HuH-7.5 (cell line): ENCODE measurements at regions not wholly inside any gene's neighbourhood (a gene's known extent, or its start where the extent isn't known, plus 50 kb on each side); places are given as distances from the start of the nearest gene placed in this dataset.

Source experiments
- DNase-seq: peaks from one replicate; pipeline ENCODE4 v3.0.0; 2011; ENCODE audit warnings: low spot score

- no peak for DNase-seq
Observed at GRCh38 chr4:81667539-81667938, 195.8 kb upstream of the RASGEF1B start.

- no peak for DNase-seq
Observed at GRCh38 chr4:81666491-81666890, 194.8 kb upstream of the RASGEF1B start.

GRCh38 chr4:81665649-81666048 lies 193.9 kb upstream of the RASGEF1B start:
- no peak for DNase-seq

- no peak for DNase-seq
Observed at GRCh38 chr4:81665045-81665444, 193.3 kb upstream of the RASGEF1B start.

GRCh38 chr4:81664079-81664478 lies 192.4 kb upstream of the RASGEF1B start:
- no peak for DNase-seq

- DNase-seq, result no peak
Observed at GRCh38 chr4:81663368-81663767, 191.7 kb upstream of the RASGEF1B start.

- no peak for DNase-seq
Observed at GRCh38 chr4:81659051-81659450, 187.3 kb upstream of the RASGEF1B start.

GRCh38 chr4:81652069-81652478 lies 180.4 kb upstream of the RASGEF1B start:
- no peak for DNase-seq

- no peak for DNase-seq
Observed at GRCh38 chr4:81651243-81651899, 179.7 kb upstream of the RASGEF1B start.

GRCh38 chr4:81650606-81651242 lies 179.0 kb upstream of the RASGEF1B start:
- no peak for DNase-seq

GRCh38 chr4:81648576-81649275 lies 177.0 kb upstream of the RASGEF1B start:
- DNase-seq, result no peak

- DNase-seq, result no peak
Observed at GRCh38 chr4:81647388-81647787, 175.7 kb upstream of the RASGEF1B start.

- DNase-seq, result no peak
Observed at GRCh38 chr4:81642543-81642942, 170.8 kb upstream of the RASGEF1B start.

GRCh38 chr4:81639248-81639647 lies 167.5 kb upstream of the RASGEF1B start:
- no peak for DNase-seq

- DNase-seq, result no peak
Observed at GRCh38 chr4:81638698-81639097, 167.0 kb upstream of the RASGEF1B start.

GRCh38 chr4:81635739-81636138 lies 164.0 kb upstream of the RASGEF1B start:
- DNase-seq, result no peak

- no peak for DNase-seq
Observed at GRCh38 chr4:81634766-81635549, 163.3 kb upstream of the RASGEF1B start.

GRCh38 chr4:81634165-81634564 lies 162.5 kb upstream of the RASGEF1B start:
- no peak for DNase-seq

GRCh38 chr4:81632581-81633299 lies 161.0 kb upstream of the RASGEF1B start:
- no peak for DNase-seq

GRCh38 chr4:81631958-81632441 lies 160.3 kb upstream of the RASGEF1B start:
- DNase-seq, result no peak

- DNase-seq, result no peak
Observed at GRCh38 chr4:81629366-81629765, 157.7 kb upstream of the RASGEF1B start.

GRCh38 chr4:81628489-81628888 lies 156.8 kb upstream of the RASGEF1B start:
- DNase-seq, result no peak
